ENCODE measurements at regions not wholly inside any gene's neighbourhood (a gene's known extent, or its start where the extent isn't known, plus 50 kb on each side); places are given as distances from the start of the nearest gene placed in this dataset.

DNA sequence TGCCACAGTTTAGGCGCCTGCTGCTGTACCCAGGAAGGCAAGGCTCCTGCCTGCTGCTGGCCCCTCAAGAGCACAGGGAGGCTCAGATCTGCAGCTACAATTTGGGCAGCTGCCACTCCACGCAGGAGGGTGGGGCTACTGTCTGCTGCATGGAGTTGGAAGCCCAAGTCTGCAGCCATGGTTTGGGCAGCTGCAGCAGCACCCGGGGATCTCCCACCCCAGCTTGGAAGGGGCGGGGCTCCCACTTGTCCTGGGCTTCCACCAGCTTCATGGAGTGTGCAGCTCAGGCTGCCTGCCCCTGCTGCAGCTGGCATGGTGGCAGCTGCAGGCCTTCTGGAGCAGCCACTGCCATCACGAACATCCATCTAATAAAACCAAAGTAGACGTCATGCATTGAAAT is 512.9 kb downstream of the PYDC2 start:
- TF ChIP-seq, protein P1, sequence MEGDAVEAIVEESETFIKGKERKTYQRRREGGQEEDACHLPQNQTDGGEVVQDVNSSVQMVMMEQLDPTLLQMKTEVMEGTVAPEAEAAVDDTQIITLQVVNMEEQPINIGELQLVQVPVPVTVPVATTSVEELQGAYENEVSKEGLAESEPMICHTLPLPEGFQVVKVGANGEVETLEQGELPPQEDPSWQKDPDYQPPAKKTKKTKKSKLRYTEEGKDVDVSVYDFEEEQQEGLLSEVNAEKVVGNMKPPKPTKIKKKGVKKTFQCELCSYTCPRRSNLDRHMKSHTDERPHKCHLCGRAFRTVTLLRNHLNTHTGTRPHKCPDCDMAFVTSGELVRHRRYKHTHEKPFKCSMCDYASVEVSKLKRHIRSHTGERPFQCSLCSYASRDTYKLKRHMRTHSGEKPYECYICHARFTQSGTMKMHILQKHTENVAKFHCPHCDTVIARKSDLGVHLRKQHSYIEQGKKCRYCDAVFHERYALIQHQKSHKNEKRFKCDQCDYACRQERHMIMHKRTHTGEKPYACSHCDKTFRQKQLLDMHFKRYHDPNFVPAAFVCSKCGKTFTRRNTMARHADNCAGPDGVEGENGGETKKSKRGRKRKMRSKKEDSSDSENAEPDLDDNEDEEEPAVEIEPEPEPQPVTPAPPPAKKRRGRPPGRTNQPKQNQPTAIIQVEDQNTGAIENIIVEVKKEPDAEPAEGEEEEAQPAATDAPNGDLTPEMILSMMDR (IDR thresholded peaks at IDR 0.05) = no peak
- TF ChIP-seq REST (IDR thresholded peaks at IDR 0.05; ENCODE audit: insufficient read depth in 1 of 2, low read depth in 2 of 2, low read length in 1 of 2) (no peak), POLR2AphosphoS5 (IDR thresholded peaks at IDR 0.05; ENCODE audit: low read depth, low read length) (no peak), SIN3A (IDR thresholded peaks at IDR 0.05; ENCODE audit: borderline replicate concordance, insufficient read depth, low read depth, low read length) (no peak), TCF7L2 (IDR thresholded peaks at IDR 0.05; ENCODE audit: low read depth, low read length) (no peak)

Measured in Panc1 (cell line).